ENCODE measurements at regions not wholly inside any gene's neighbourhood (a gene's known extent, or its start where the extent isn't known, plus 50 kb on each side); places are given as distances from the start of the nearest gene placed in this dataset.

GRCh38 chrX:142873214-142873613, 152.5 kb upstream of the SPANXN4 start (continued):
- no peak for TF ChIP-seq KAT7 (CRISPR knock-in tag; IDR thresholded peaks at IDR 0.05; ENCODE audit: borderline replicate concordance)

GRCh38 chrX:142884881-142885280, 140.8 kb upstream of the SPANXN4 start:
- H3K36me3 Mint-ChIP-seq = peaks cover 19% of the 10 kb centered on the region
- no peak for ATAC-seq
- H3K4me3 Mint-ChIP-seq = no peak overlapping the region
- no peak overlapping the region for H3K27ac Mint-ChIP-seq
- no peak for DNase-seq (ENCODE audit: low spot score)
- peaks cover 32% of the 10 kb centered on the region for H3K9me3 Mint-ChIP-seq
- no peaks in the 10 kb centered on the region for H3K4me1 Mint-ChIP-seq
- ChIA-PET POLR2A (no interaction called here), CTCF (no interaction called here)
- H3K27me3 Mint-ChIP-seq (ENCODE audit: low read depth) = no peaks in the 10 kb centered on the region
- no peak for TF ChIP-seq KAT7 (CRISPR knock-in tag; IDR thresholded peaks at IDR 0.05; ENCODE audit: borderline replicate concordance)

- no peak overlapping the region for H3K27ac Mint-ChIP-seq
- TF ChIP-seq NR2C2 (CRISPR knock-in tag; IDR thresholded peaks at IDR 0.05) (no peak), ZNF512 (CRISPR knock-in tag; IDR thresholded peaks at IDR 0.05; ENCODE audit: borderline replicate concordance) (no peak), ZNF532 (CRISPR knock-in tag; IDR thresholded peaks at IDR 0.05; ENCODE audit: borderline replicate concordance) (no peak), NR1H2 (CRISPR knock-in tag; IDR thresholded peaks at IDR 0.05) (no peak), ZBTB43 (CRISPR knock-in tag; IDR thresholded peaks at IDR 0.05) (no peak), ZNF423 (CRISPR knock-in tag; IDR thresholded peaks at IDR 0.05) (no peak), EMX1 (CRISPR knock-in tag; IDR thresholded peaks at IDR 0.05) (no peak), FOXP1 (CRISPR knock-in tag; IDR thresholded peaks at IDR 0.05; ENCODE audit: borderline replicate concordance) (no peak), ZNF138 (CRISPR knock-in tag; conservative IDR thresholded peaks at IDR 0.05) (no peak), FOXP4 (CRISPR knock-in tag; IDR thresholded peaks at IDR 0.05) (no peak), ZMAT4 (CRISPR knock-in tag; IDR thresholded peaks at IDR 0.05) (no peak), ZNF317 (CRISPR knock-in tag; IDR thresholded peaks at IDR 0.05; ENCODE audit: borderline replicate concordance, low read depth) (no peak), ATF2 (CRISPR knock-in tag; IDR thresholded peaks at IDR 0.05; ENCODE audit: borderline replicate concordance, low read depth) (no peak), CDX4 (CRISPR knock-in tag; IDR thresholded peaks at IDR 0.05; ENCODE audit: borderline replicate concordance) (no peak), ETV6 (CRISPR knock-in tag; IDR thresholded peaks at IDR 0.05) (no peak), PRDM15 (CRISPR knock-in tag; IDR thresholded peaks at IDR 0.05) (no peak)
- no peak for ATAC-seq
- ChIA-PET CTCF (no interaction called here), POLR2A (no interaction called here)
- H3K9me3 Mint-ChIP-seq = peaks cover 32% of the 10 kb centered on the region
- peaks cover 11% of the 10 kb centered on the region for H3K36me3 Mint-ChIP-seq
- no peak overlapping the region for H3K4me3 Mint-ChIP-seq
- no peaks in the 10 kb centered on the region for H3K4me1 Mint-ChIP-seq
- no peaks in the 10 kb centered on the region; the same call in 1 of the 2 replicates for H3K27me3 Mint-ChIP-seq (ENCODE audit: low read depth)
- DNase-seq (ENCODE audit: low spot score) = no peak
Observed at GRCh38 chrX:142891046-142891445, 134.7 kb upstream of the SPANXN4 start.
